GM12878 (cell line): ENCODE measurements at regions not wholly inside any gene's neighbourhood (a gene's known extent, or its start where the extent isn't known, plus 50 kb on each side); places are given as distances from the start of the nearest gene placed in this dataset.
A peak's percentile ranks its signal among the peaks of the same experiment; 100 is the strongest.

ENCODE experiments used
- ASH2L ChIP-seq: fragments of 300-600, 200-600 bp; sonication (generic); IDR thresholded peaks from 2 replicates; pipeline ENCODE4 v1.6.1; 2017; ENCODE audit warnings: low read depth, mild to moderate bottlenecking, borderline replicate concordance
- CREB1 ChIP-seq: IDR thresholded peaks from 2 replicates; pipeline ENCODE4 v1.6.1; 2012; ENCODE audit warnings: low read depth, mild to moderate bottlenecking, inconsistent platforms
- MEF2A ChIP-seq: IDR thresholded peaks from 2 replicates; pipeline ENCODE4 v1.6.1; 2011; ENCODE audit warnings: low read depth, mild to moderate bottlenecking, low read length, moderate library complexity; ENCODE audit not compliant: insufficient read depth
- NR2F1 ChIP-seq: fragments of 450-650 bp; conservative IDR thresholded peaks from 2 replicates; pipeline ENCODE4 v1.6.1; 2017; ENCODE audit warnings: mild to moderate bottlenecking
- NRF1 ChIP-seq: conservative IDR thresholded peaks from 2 replicates; pipeline ENCODE4 v1.6.1; 2011; ENCODE audit warnings: mild to moderate bottlenecking, low read depth, low read length, improper control_type of control experiment
- RCOR1 ChIP-seq: conservative IDR thresholded peaks from 2 replicates; pipeline ENCODE4 v1.6.1; 2012; ENCODE audit warnings: low read depth, low read length, improper control_type of control experiment
- SRF ChIP-seq, 2 experiments: IDR thresholded peaks; 2 replicates each; pipeline ENCODE4 v1.6.1; 2011; ENCODE audit warnings: low read depth in 2 of 2, low read length in 2 of 2, mild to moderate bottlenecking in 1 of 2, moderate library complexity in 1 of 2
- TARDBP ChIP-seq: IDR thresholded peaks from 2 replicates; pipeline ENCODE4 v1.6.1; 2016; ENCODE audit warnings: borderline replicate concordance
- WRNIP1 ChIP-seq: IDR thresholded peaks from 2 replicates; pipeline ENCODE4 v1.6.1; 2011; ENCODE audit warnings: low read depth, low read length, improper control_type of control experiment, borderline replicate concordance
- ZNF274 ChIP-seq: IDR thresholded peaks from one replicate; pipeline ENCODE4 v1.8.0; 2011; ENCODE audit not compliant: insufficient read length, insufficient read depth
- ZZZ3 ChIP-seq: IDR thresholded peaks from 2 replicates; pipeline ENCODE4 v1.6.1; 2011; ENCODE audit warnings: low read depth; ENCODE audit not compliant: control insufficient read depth, insufficient read length
- TF ChIP-seq, protein P1 (sequence below): IDR thresholded peaks from 2 replicates; pipeline ENCODE4 v1.6.1; 2012; ENCODE audit warnings: mild to moderate bottlenecking, low read depth, low read length
- TF ChIP-seq, protein P2 (sequence below): fragments of 450-650 bp; IDR thresholded peaks from 2 replicates; pipeline ENCODE4 v1.6.1; 2016; ENCODE audit warnings: mild to moderate bottlenecking
- TF ChIP-seq, protein P3 (sequence below): fragments of 450-650 bp; formaldehyde crosslinking; IDR thresholded peaks from 2 replicates; pipeline ENCODE4 v1.4.0; 2022; ENCODE audit warnings: mild to moderate bottlenecking, moderate library complexity
- TF ChIP-seq, protein P4 (sequence below): IDR thresholded peaks from 2 replicates; pipeline ENCODE4 v1.6.1; 2011; ENCODE audit warnings: mild to moderate bottlenecking, low read depth, low read length, moderate library complexity; ENCODE audit not compliant: insufficient replicate concordance
- TF ChIP-seq, protein P5 (sequence below): IDR thresholded peaks from 2 replicates; pipeline ENCODE4 v1.6.1; 2012; ENCODE audit warnings: low read depth, low read length, improper control_type of control experiment
- TF ChIP-seq, protein P6 (sequence below): fragments of 450-650 bp; formaldehyde crosslinking; IDR thresholded peaks from 2 replicates; pipeline ENCODE4 v1.5.0; 2022; ENCODE audit warnings: mild to moderate bottlenecking, missing genetic modification characterization

DNA sequence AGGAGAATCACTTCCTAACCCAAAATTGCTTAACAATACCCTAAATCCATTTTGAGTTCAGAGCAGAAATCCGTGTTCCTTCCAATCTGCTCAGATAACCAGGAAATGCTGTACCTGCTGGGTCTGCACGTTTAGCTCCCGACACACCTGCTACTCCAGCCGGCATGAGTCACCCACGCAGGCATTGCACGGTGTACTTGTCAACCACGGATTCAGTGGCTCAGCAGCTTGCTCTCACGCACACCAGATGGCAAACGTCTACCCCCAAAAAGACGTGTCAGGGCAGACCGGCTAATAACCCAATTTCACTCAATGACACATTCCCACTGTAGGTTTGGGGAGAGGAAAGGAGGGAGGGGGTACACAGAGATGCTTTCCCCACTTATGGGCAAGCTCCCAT lies 468.1 kb downstream of the SOX9 start (continued):
- TF ChIP-seq, protein P1, sequence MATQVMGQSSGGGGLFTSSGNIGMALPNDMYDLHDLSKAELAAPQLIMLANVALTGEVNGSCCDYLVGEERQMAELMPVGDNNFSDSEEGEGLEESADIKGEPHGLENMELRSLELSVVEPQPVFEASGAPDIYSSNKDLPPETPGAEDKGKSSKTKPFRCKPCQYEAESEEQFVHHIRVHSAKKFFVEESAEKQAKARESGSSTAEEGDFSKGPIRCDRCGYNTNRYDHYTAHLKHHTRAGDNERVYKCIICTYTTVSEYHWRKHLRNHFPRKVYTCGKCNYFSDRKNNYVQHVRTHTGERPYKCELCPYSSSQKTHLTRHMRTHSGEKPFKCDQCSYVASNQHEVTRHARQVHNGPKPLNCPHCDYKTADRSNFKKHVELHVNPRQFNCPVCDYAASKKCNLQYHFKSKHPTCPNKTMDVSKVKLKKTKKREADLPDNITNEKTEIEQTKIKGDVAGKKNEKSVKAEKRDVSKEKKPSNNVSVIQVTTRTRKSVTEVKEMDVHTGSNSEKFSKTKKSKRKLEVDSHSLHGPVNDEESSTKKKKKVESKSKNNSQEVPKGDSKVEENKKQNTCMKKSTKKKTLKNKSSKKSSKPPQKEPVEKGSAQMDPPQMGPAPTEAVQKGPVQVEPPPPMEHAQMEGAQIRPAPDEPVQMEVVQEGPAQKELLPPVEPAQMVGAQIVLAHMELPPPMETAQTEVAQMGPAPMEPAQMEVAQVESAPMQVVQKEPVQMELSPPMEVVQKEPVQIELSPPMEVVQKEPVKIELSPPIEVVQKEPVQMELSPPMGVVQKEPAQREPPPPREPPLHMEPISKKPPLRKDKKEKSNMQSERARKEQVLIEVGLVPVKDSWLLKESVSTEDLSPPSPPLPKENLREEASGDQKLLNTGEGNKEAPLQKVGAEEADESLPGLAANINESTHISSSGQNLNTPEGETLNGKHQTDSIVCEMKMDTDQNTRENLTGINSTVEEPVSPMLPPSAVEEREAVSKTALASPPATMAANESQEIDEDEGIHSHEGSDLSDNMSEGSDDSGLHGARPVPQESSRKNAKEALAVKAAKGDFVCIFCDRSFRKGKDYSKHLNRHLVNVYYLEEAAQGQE: no peak
- TF ChIP-seq ASH2L (no peak), ZNF274 (no peak), SRF (IDR thresholded peaks at IDR 0.05; ENCODE audit: low read depth in 2 of 2, low read length in 2 of 2) (no peak), NR2F1 (no peak), CREB1 (no peak), MEF2A (no peak), TARDBP (no peak), RCOR1 (no peak), WRNIP1 (no peak), NRF1 (no peak), ZZZ3 (no peak)
- TF ChIP-seq, protein P2, sequence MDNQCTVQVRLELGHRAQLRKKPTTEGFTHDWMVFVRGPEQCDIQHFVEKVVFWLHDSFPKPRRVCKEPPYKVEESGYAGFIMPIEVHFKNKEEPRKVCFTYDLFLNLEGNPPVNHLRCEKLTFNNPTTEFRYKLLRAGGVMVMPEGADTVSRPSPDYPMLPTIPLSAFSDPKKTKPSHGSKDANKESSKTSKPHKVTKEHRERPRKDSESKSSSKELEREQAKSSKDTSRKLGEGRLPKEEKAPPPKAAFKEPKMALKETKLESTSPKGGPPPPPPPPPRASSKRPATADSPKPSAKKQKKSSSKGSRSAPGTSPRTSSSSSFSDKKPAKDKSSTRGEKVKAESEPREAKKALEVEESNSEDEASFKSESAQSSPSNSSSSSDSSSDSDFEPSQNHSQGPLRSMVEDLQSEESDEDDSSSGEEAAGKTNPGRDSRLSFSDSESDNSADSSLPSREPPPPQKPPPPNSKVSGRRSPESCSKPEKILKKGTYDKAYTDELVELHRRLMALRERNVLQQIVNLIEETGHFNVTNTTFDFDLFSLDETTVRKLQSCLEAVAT: no peak
- TF ChIP-seq, protein P3, sequence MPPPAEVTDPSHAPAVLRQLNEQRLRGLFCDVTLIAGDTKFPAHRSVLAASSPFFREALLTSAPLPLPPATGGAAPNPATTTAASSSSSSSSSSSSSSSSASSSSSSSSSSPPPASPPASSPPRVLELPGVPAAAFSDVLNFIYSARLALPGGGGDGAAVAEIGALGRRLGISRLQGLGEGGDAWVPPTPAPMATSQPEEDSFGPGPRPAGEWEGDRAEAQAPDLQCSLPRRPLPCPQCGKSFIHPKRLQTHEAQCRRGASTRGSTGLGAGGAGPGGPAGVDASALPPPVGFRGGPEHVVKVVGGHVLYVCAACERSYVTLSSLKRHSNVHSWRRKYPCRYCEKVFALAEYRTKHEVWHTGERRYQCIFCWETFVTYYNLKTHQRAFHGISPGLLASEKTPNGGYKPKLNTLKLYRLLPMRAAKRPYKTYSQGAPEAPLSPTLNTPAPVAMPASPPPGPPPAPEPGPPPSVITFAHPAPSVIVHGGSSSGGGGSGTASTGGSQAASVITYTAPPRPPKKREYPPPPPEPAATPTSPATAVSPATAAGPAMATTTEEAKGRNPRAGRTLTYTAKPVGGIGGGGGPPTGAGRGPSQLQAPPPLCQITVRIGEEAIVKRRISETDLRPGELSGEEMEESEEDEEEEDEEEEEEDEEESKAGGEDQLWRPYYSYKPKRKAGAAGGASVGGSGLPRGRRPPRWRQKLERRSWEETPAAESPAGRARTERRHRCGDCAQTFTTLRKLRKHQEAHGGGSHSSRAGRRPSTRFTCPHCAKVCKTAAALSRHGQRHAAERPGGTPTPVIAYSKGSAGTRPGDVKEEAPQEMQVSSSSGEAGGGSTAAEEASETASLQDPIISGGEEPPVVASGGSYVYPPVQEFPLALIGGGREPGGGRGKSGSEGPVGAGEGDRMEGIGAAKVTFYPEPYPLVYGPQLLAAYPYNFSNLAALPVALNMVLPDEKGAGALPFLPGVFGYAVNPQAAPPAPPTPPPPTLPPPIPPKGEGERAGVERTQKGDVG: no peak
- TF ChIP-seq, protein P4, sequence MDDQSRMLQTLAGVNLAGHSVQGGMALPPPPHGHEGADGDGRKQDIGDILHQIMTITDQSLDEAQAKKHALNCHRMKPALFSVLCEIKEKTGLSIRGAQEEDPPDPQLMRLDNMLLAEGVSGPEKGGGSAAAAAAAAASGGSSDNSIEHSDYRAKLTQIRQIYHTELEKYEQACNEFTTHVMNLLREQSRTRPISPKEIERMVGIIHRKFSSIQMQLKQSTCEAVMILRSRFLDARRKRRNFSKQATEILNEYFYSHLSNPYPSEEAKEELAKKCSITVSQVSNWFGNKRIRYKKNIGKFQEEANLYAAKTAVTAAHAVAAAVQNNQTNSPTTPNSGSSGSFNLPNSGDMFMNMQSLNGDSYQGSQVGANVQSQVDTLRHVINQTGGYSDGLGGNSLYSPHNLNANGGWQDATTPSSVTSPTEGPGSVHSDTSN: peak; percentile 43
- TF ChIP-seq, protein P5, sequence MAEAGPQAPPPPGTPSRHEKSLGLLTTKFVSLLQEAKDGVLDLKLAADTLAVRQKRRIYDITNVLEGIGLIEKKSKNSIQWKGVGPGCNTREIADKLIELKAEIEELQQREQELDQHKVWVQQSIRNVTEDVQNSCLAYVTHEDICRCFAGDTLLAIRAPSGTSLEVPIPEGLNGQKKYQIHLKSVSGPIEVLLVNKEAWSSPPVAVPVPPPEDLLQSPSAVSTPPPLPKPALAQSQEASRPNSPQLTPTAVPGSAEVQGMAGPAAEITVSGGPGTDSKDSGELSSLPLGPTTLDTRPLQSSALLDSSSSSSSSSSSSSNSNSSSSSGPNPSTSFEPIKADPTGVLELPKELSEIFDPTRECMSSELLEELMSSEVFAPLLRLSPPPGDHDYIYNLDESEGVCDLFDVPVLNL: no peak
- TF ChIP-seq, protein P6, sequence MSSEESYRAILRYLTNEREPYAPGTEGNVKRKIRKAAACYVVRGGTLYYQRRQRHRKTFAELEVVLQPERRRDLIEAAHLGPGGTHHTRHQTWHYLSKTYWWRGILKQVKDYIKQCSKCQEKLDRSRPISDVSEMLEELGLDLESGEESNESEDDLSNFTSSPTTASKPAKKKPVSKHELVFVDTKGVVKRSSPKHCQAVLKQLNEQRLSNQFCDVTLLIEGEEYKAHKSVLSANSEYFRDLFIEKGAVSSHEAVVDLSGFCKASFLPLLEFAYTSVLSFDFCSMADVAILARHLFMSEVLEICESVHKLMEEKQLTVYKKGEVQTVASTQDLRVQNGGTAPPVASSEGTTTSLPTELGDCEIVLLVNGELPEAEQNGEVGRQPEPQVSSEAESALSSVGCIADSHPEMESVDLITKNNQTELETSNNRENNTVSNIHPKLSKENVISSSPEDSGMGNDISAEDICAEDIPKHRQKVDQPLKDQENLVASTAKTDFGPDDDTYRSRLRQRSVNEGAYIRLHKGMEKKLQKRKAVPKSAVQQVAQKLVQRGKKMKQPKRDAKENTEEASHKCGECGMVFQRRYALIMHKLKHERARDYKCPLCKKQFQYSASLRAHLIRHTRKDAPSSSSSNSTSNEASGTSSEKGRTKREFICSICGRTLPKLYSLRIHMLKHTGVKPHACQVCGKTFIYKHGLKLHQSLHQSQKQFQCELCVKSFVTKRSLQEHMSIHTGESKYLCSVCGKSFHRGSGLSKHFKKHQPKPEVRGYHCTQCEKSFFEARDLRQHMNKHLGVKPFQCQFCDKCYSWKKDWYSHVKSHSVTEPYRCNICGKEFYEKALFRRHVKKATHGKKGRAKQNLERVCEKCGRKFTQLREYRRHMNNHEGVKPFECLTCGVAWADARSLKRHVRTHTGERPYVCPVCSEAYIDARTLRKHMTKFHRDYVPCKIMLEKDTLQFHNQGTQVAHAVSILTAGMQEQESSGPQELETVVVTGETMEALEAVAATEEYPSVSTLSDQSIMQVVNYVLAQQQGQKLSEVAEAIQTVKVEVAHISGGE (CRISPR knock-in tag): no peak
